ENCODE measurements at regions not wholly inside any gene's neighbourhood (a gene's known extent, or its start where the extent isn't known, plus 50 kb on each side); places are given as distances from the start of the nearest gene placed in this dataset.

- H3K27me3 ChIP-seq (ENCODE audit: control insufficient read depth in 3 of 3, insufficient read depth in 3 of 3, low read length in 3 of 3), result no peaks in the 10 kb centered on the region
- no peaks in the 10 kb centered on the region for H3K36me3 ChIP-seq (ENCODE audit: control insufficient read depth in 3 of 3, insufficient read depth in 3 of 3, low read length in 3 of 3)
- H3K9me3 ChIP-seq (ENCODE audit: control insufficient read depth in 3 of 3, low read length in 3 of 3), result no peaks in the 10 kb centered on the region
- no peak overlapping the region for H3K4me3 ChIP-seq (ENCODE audit: low read length in 3 of 3)
- no peak overlapping the region for H3K27ac ChIP-seq (ENCODE audit: low read depth, low read length)
- no peak overlapping the region for H3K9ac ChIP-seq (ENCODE audit: low read depth in 1 of 3, low read length in 3 of 3)
- H3K4me1 ChIP-seq (ENCODE audit: control insufficient read depth in 3 of 3, insufficient read depth in 3 of 3, low read length in 3 of 3), result no peaks in the 10 kb centered on the region
Observed at GRCh38 chr11:109285465-109285864, 136.5 kb upstream of the C11orf87 start.

GRCh38 chr11:109291553-109291952, 130.4 kb upstream of the C11orf87 start:
- Histone ChIP-seq H3K4me3 (ENCODE audit: low read length in 3 of 3) (no peak overlapping the region), H3K9ac (ENCODE audit: low read depth in 1 of 3, low read length in 3 of 3) (no peak overlapping the region), H3K27ac (ENCODE audit: low read depth, low read length) (no peak overlapping the region), H3K27me3 (ENCODE audit: control insufficient read depth in 3 of 3, insufficient read depth in 3 of 3, low read length in 3 of 3) (no peaks in the 10 kb centered on the region), H3K36me3 (ENCODE audit: control insufficient read depth in 3 of 3, insufficient read depth in 3 of 3, low read length in 3 of 3) (no peaks in the 10 kb centered on the region), H3K9me3 (ENCODE audit: control insufficient read depth in 3 of 3, low read length in 3 of 3) (no peaks in the 10 kb centered on the region), H3K4me1 (ENCODE audit: control insufficient read depth in 3 of 3, insufficient read depth in 3 of 3, low read length in 3 of 3) (no peaks in the 10 kb centered on the region)

- H3K27ac ChIP-seq (ENCODE audit: low read depth, low read length), result no peak overlapping the region
- H3K27me3 ChIP-seq (ENCODE audit: control insufficient read depth in 3 of 3, insufficient read depth in 3 of 3, low read length in 3 of 3), result no peaks in the 10 kb centered on the region
- no peaks in the 10 kb centered on the region for H3K36me3 ChIP-seq (ENCODE audit: control insufficient read depth in 3 of 3, insufficient read depth in 3 of 3, low read length in 3 of 3)
- no peaks in the 10 kb centered on the region for H3K9me3 ChIP-seq (ENCODE audit: control insufficient read depth in 3 of 3, low read length in 3 of 3)
- peaks cover 5 to 16% (median 15%) of the 10 kb centered on the region in 3 donors for H3K4me1 ChIP-seq (ENCODE audit: control insufficient read depth in 3 of 3, insufficient read depth in 3 of 3, low read length in 3 of 3)
- no peak overlapping the region for H3K9ac ChIP-seq (ENCODE audit: low read depth in 1 of 3, low read length in 3 of 3)
- no peak overlapping the region for H3K4me3 ChIP-seq (ENCODE audit: low read length in 3 of 3)
Observed at GRCh38 chr11:109298865-109299264, 123.1 kb upstream of the C11orf87 start.

- Histone ChIP-seq H3K4me1 (ENCODE audit: control insufficient read depth in 3 of 3, insufficient read depth in 3 of 3, low read length in 3 of 3) (peaks cover 5 to 16% (median 15%) of the 10 kb centered on the region in 3 donors), H3K9ac (ENCODE audit: low read depth in 1 of 3, low read length in 3 of 3) (no peak overlapping the region), H3K27ac (ENCODE audit: low read depth, low read length) (no peak overlapping the region), H3K4me3 (ENCODE audit: low read length in 3 of 3) (no peak overlapping the region), H3K27me3 (ENCODE audit: control insufficient read depth in 3 of 3, insufficient read depth in 3 of 3, low read length in 3 of 3) (no peaks in the 10 kb centered on the region), H3K9me3 (ENCODE audit: control insufficient read depth in 3 of 3, low read length in 3 of 3) (no peaks in the 10 kb centered on the region), H3K36me3 (ENCODE audit: control insufficient read depth in 3 of 3, insufficient read depth in 3 of 3, low read length in 3 of 3) (no peaks in the 10 kb centered on the region)
Observed at GRCh38 chr11:109300211-109300610, 121.8 kb upstream of the C11orf87 start.

GRCh38 chr11:109302591-109303334, 119.2 kb upstream of the C11orf87 start:
- H3K27ac ChIP-seq (ENCODE audit: low read depth, low read length), result no peak overlapping the region
- peaks cover 6 to 19% (median 15%) of the 10 kb centered on the region in 3 donors for H3K4me1 ChIP-seq (ENCODE audit: control insufficient read depth in 3 of 3, insufficient read depth in 3 of 3, low read length in 3 of 3)
- H3K36me3 ChIP-seq (ENCODE audit: control insufficient read depth in 3 of 3, insufficient read depth in 3 of 3, low read length in 3 of 3), result no peaks in the 10 kb centered on the region
- no peaks in the 10 kb centered on the region for H3K9me3 ChIP-seq (ENCODE audit: control insufficient read depth in 3 of 3, low read length in 3 of 3)
- no peaks in the 10 kb centered on the region for H3K27me3 ChIP-seq (ENCODE audit: control insufficient read depth in 3 of 3, insufficient read depth in 3 of 3, low read length in 3 of 3)
- no peak overlapping the region for H3K4me3 ChIP-seq (ENCODE audit: low read length in 3 of 3)
- H3K9ac ChIP-seq (ENCODE audit: low read depth in 1 of 3, low read length in 3 of 3), result no peak overlapping the region

- no peaks in the 10 kb centered on the region for H3K27me3 ChIP-seq (ENCODE audit: control insufficient read depth in 3 of 3, insufficient read depth in 3 of 3, low read length in 3 of 3)
- H3K27ac ChIP-seq (ENCODE audit: low read depth, low read length), result no peak overlapping the region
- H3K9ac ChIP-seq (ENCODE audit: low read depth in 1 of 3, low read length in 3 of 3), result no peak overlapping the region
- no peaks in the 10 kb centered on the region for H3K9me3 ChIP-seq (ENCODE audit: control insufficient read depth in 3 of 3, low read length in 3 of 3)
- H3K4me3 ChIP-seq (ENCODE audit: low read length in 3 of 3), result no peak overlapping the region
- no peaks in the 10 kb centered on the region for H3K36me3 ChIP-seq (ENCODE audit: control insufficient read depth in 3 of 3, insufficient read depth in 3 of 3, low read length in 3 of 3)
- H3K4me1 ChIP-seq (ENCODE audit: control insufficient read depth in 3 of 3, insufficient read depth in 3 of 3, low read length in 3 of 3), result peaks cover 6 to 19% (median 15%) of the 10 kb centered on the region in 3 donors
Observed at GRCh38 chr11:109303342-109303741, 118.6 kb upstream of the C11orf87 start.

- Histone ChIP-seq H3K27ac (ENCODE audit: low read depth, low read length) (no peak overlapping the region), H3K9me3 (ENCODE audit: control insufficient read depth in 3 of 3, low read length in 3 of 3) (no peaks in the 10 kb centered on the region), H3K27me3 (ENCODE audit: control insufficient read depth in 3 of 3, insufficient read depth in 3 of 3, low read length in 3 of 3) (no peaks in the 10 kb centered on the region), H3K4me1 (ENCODE audit: control insufficient read depth in 3 of 3, insufficient read depth in 3 of 3, low read length in 3 of 3) (peaks cover 6 to 19% (median 15%) of the 10 kb centered on the region in 3 donors), H3K9ac (ENCODE audit: low read depth in 1 of 3, low read length in 3 of 3) (no peak overlapping the region), H3K36me3 (ENCODE audit: control insufficient read depth in 3 of 3, insufficient read depth in 3 of 3, low read length in 3 of 3) (no peaks in the 10 kb centered on the region), H3K4me3 (ENCODE audit: low read length in 3 of 3) (no peak overlapping the region)
Observed at GRCh38 chr11:109304159-109304558, 117.8 kb upstream of the C11orf87 start.

- peaks cover 6 to 18% (median 14%) of the 10 kb centered on the region in 3 donors for H3K4me1 ChIP-seq (ENCODE audit: control insufficient read depth in 3 of 3, insufficient read depth in 3 of 3, low read length in 3 of 3)
- H3K9ac ChIP-seq (ENCODE audit: low read depth in 1 of 3, low read length in 3 of 3), result no peak overlapping the region
- no peak overlapping the region for H3K4me3 ChIP-seq (ENCODE audit: low read length in 3 of 3)
- H3K27ac ChIP-seq (ENCODE audit: low read depth, low read length), result no peak overlapping the region
- H3K9me3 ChIP-seq (ENCODE audit: control insufficient read depth in 3 of 3, low read length in 3 of 3), result no peaks in the 10 kb centered on the region
- H3K36me3 ChIP-seq (ENCODE audit: control insufficient read depth in 3 of 3, insufficient read depth in 3 of 3, low read length in 3 of 3), result no peaks in the 10 kb centered on the region
- no peaks in the 10 kb centered on the region for H3K27me3 ChIP-seq (ENCODE audit: control insufficient read depth in 3 of 3, insufficient read depth in 3 of 3, low read length in 3 of 3)
Observed at GRCh38 chr11:109305009-109305408, 117.0 kb upstream of the C11orf87 start.

- Histone ChIP-seq H3K27ac (ENCODE audit: low read depth, low read length) (no peak overlapping the region), H3K9ac (ENCODE audit: low read depth in 1 of 3, low read length in 3 of 3) (no peak overlapping the region), H3K27me3 (ENCODE audit: control insufficient read depth in 3 of 3, insufficient read depth in 3 of 3, low read length in 3 of 3) (no peaks in the 10 kb centered on the region), H3K4me3 (ENCODE audit: low read length in 3 of 3) (no peak overlapping the region), H3K9me3 (ENCODE audit: control insufficient read depth in 3 of 3, low read length in 3 of 3) (no peaks in the 10 kb centered on the region), H3K36me3 (ENCODE audit: control insufficient read depth in 3 of 3, insufficient read depth in 3 of 3, low read length in 3 of 3) (no peaks in the 10 kb centered on the region), H3K4me1 (ENCODE audit: control insufficient read depth in 3 of 3, insufficient read depth in 3 of 3, low read length in 3 of 3) (peaks cover 2 to 7% (median 4%) of the 10 kb centered on the region in 3 donors)
Observed at GRCh38 chr11:109306322-109306721, 115.7 kb upstream of the C11orf87 start.

- Histone ChIP-seq H3K27ac (ENCODE audit: low read depth, low read length) (no peak overlapping the region), H3K27me3 (ENCODE audit: control insufficient read depth in 3 of 3, insufficient read depth in 3 of 3, low read length in 3 of 3) (no peaks in the 10 kb centered on the region), H3K36me3 (ENCODE audit: control insufficient read depth in 3 of 3, insufficient read depth in 3 of 3, low read length in 3 of 3) (no peaks in the 10 kb centered on the region), H3K9ac (ENCODE audit: low read depth in 1 of 3, low read length in 3 of 3) (no peak overlapping the region), H3K9me3 (ENCODE audit: control insufficient read depth in 3 of 3, low read length in 3 of 3) (no peaks in the 10 kb centered on the region), H3K4me1 (ENCODE audit: control insufficient read depth in 3 of 3, insufficient read depth in 3 of 3, low read length in 3 of 3) (peaks cover 2 to 6% (median 4%) of the 10 kb centered on the region in 3 donors), H3K4me3 (ENCODE audit: low read length in 3 of 3) (no peak overlapping the region)
Observed at GRCh38 chr11:109307366-109307765, 114.6 kb upstream of the C11orf87 start.
